ENCODE measurements at regions not wholly inside any gene's neighbourhood (a gene's known extent, or its start where the extent isn't known, plus 50 kb on each side); places are given as distances from the start of the nearest gene placed in this dataset.

GRCh38 chr6:4671587-4672115, 104.6 kb upstream of the CDYL start:
- in situ Hi-C loops (cut with HindIII; ENCODE audit: low pct_unique_long_range_greater_than_20kb, low sequenced_read_pairs) (no loop called here), intact Hi-C loops (cut with micrococcal nuclease; ENCODE audit: unreplicated experiment) (no loop called here)
- H3K4me3 ChIP-seq (ENCODE audit: low read depth in 2 of 2, low read length in 2 of 2): no peak overlapping the region
- H3K36me3 ChIP-seq (ENCODE audit: control insufficient read depth, insufficient read depth, low read length): no peaks in the 10 kb centered on the region
- no peaks in the 10 kb centered on the region for H3K9me3 ChIP-seq (ENCODE audit: control insufficient read depth, insufficient read depth, low read depth, low read length)
- no peaks in the 10 kb centered on the region for H3K4me1 ChIP-seq (ENCODE audit: control insufficient read depth, insufficient read depth, low read length)
- ChIA-PET POLR2A (no interaction called here), CTCF (no interaction called here)
- H3K27ac ChIP-seq (ENCODE audit: low read length): no peak overlapping the region
- TF ChIP-seq POLR2AphosphoS5 (IDR thresholded peaks at IDR 0.05; ENCODE audit: low read depth, low read length) (no peak), CTCF (IDR thresholded peaks at IDR 0.05) (no peak), TCF7L2 (IDR thresholded peaks at IDR 0.05; ENCODE audit: low read depth, low read length) (no peak), REST (IDR thresholded peaks at IDR 0.05; ENCODE audit: insufficient read depth in 1 of 2, low read depth in 2 of 2, low read length in 1 of 2) (no peak), SIN3A (IDR thresholded peaks at IDR 0.05; ENCODE audit: borderline replicate concordance, insufficient read depth, low read depth, low read length) (no peak)
- no peaks in the 10 kb centered on the region for H3K27me3 ChIP-seq (ENCODE audit: control insufficient read depth, insufficient read depth, low read length)
- BruUV-seq (replicated peaks): no TSS peak
- ATAC-seq (no peak), DNase-seq (ENCODE audit: low read depth, low spot score) (no peak)

- no peaks in the 10 kb centered on the region for H3K9me3 ChIP-seq (ENCODE audit: control insufficient read depth, insufficient read depth, low read depth, low read length)
- no peak overlapping the region for H3K27ac ChIP-seq (ENCODE audit: low read length)
- TF ChIP-seq REST (IDR thresholded peaks at IDR 0.05; ENCODE audit: insufficient read depth in 1 of 2, low read depth in 2 of 2, low read length in 1 of 2) (no peak), SIN3A (IDR thresholded peaks at IDR 0.05; ENCODE audit: borderline replicate concordance, insufficient read depth, low read depth, low read length) (no peak), CTCF (IDR thresholded peaks at IDR 0.05) (no peak), POLR2AphosphoS5 (IDR thresholded peaks at IDR 0.05; ENCODE audit: low read depth, low read length) (no peak), TCF7L2 (IDR thresholded peaks at IDR 0.05; ENCODE audit: low read depth, low read length) (no peak)
- H3K36me3 ChIP-seq (ENCODE audit: control insufficient read depth, insufficient read depth, low read length): no peaks in the 10 kb centered on the region
- H3K4me1 ChIP-seq (ENCODE audit: control insufficient read depth, insufficient read depth, low read length): no peaks in the 10 kb centered on the region
- intact Hi-C loops (cut with micrococcal nuclease; ENCODE audit: unreplicated experiment) (no loop called here), in situ Hi-C loops (cut with HindIII; ENCODE audit: low pct_unique_long_range_greater_than_20kb, low sequenced_read_pairs) (no loop called here)
- POLR2A ChIA-PET: interaction anchor here (0.6 kb wide), 1 partner anchor 25 kb away, joined by 3 read pairs; no protein-coding TSS in a partner anchor
- CTCF ChIA-PET: no interaction called here
- BruUV-seq (replicated peaks): no TSS peak
- no peaks in the 10 kb centered on the region for H3K27me3 ChIP-seq (ENCODE audit: control insufficient read depth, insufficient read depth, low read length)
- H3K4me3 ChIP-seq (ENCODE audit: low read depth in 2 of 2, low read length in 2 of 2): no peak overlapping the region
- no peak for DNase-seq (ENCODE audit: low read depth, low spot score)
- no peak for ATAC-seq
Observed at GRCh38 chr6:4670824-4671409, 105.3 kb upstream of the CDYL start.

All from Panc1 (cell line).